HG03135 (cell line): ENCODE measurements at regions not wholly inside any gene's neighbourhood (a gene's known extent, or its start where the extent isn't known, plus 50 kb on each side); places are given as distances from the start of the nearest gene placed in this dataset.

Source experiments
- ATAC-seq: cut with Tn5 transposase; IDR thresholded peaks from one replicate; pipeline ENCODE4 v1.9.1; 2021; ENCODE audit warnings: mild to moderate bottlenecking, moderate library complexity; ENCODE audit not compliant: unreplicated experiment

GRCh38 chr12:16756833-16757555, 151.0 kb upstream of the LMO3 start:
- no peak for ATAC-seq

GRCh38 chr12:16730772-16731171, 124.8 kb upstream of the LMO3 start:
- no peak for ATAC-seq

GRCh38 chr12:16726879-16727278, 120.9 kb upstream of the LMO3 start:
- ATAC-seq = no peak

- ATAC-seq = no peak
Measured at GRCh38 chr12:16719713-16720416, 113.9 kb upstream of the LMO3 start.

- no peak for ATAC-seq
Measured at GRCh38 chr12:16716928-16717327, 111.0 kb upstream of the LMO3 start.

- ATAC-seq = no peak
Measured at GRCh38 chr12:16692099-16692498, 86.1 kb upstream of the LMO3 start.

- no peak for ATAC-seq
Measured at GRCh38 chr12:16691624-16692023, 85.7 kb upstream of the LMO3 start.

GRCh38 chr12:16688200-16688599, 82.2 kb upstream of the LMO3 start:
- ATAC-seq = no peak

GRCh38 chr12:16685107-16685506, 79.1 kb upstream of the LMO3 start:
- no peak for ATAC-seq

- no peak for ATAC-seq
Measured at GRCh38 chr12:16681196-16681595, 75.2 kb upstream of the LMO3 start.

- ATAC-seq = no peak
Measured at GRCh38 chr12:16675438-16675837, 69.5 kb upstream of the LMO3 start.

- no peak for ATAC-seq
Measured at GRCh38 chr12:16674885-16675284, 68.9 kb upstream of the LMO3 start.

GRCh38 chr12:16670456-16671050, 64.6 kb upstream of the LMO3 start:
- ATAC-seq = no peak

- ATAC-seq = no peak
Measured at GRCh38 chr12:16669756-16670155, 63.8 kb upstream of the LMO3 start.

- no peak for ATAC-seq
Measured at GRCh38 chr12:16668198-16668597, 62.2 kb upstream of the LMO3 start.

GRCh38 chr12:16658699-16659098, 52.7 kb upstream of the LMO3 start:
- ATAC-seq = no peak
